ENCODE measurements at regions not wholly inside any gene's neighbourhood (a gene's known extent, or its start where the extent isn't known, plus 50 kb on each side); places are given as distances from the start of the nearest gene placed in this dataset.

DNA sequence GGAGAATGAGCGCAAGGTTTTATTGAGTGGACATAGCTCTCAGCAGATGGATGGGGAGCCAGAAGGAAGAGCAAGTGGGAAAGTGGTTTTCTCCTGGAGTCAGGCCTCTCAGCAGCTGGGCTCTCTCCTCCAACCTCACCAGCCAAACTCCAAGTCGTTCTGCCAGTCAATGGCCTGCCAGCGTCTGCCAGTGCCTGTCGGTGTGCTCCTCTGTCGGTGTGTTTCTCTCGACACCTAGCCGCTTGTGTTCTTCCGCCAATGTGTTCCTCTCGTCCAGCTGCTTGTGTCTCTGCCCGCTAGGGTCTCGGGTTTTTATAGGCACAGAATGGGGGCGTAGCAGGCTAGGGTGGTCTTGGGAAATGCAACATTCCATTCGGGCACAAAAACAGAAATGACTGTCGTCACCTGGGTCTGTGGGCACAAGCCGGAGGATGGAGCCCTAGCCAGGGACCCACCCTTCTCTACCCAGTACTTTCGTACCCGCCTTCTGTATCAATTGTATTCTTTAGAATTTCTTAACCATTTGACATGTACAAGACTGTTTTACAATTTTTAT is 1365.4 kb downstream of the FSCB start:
- TF ChIP-seq, protein P1, sequence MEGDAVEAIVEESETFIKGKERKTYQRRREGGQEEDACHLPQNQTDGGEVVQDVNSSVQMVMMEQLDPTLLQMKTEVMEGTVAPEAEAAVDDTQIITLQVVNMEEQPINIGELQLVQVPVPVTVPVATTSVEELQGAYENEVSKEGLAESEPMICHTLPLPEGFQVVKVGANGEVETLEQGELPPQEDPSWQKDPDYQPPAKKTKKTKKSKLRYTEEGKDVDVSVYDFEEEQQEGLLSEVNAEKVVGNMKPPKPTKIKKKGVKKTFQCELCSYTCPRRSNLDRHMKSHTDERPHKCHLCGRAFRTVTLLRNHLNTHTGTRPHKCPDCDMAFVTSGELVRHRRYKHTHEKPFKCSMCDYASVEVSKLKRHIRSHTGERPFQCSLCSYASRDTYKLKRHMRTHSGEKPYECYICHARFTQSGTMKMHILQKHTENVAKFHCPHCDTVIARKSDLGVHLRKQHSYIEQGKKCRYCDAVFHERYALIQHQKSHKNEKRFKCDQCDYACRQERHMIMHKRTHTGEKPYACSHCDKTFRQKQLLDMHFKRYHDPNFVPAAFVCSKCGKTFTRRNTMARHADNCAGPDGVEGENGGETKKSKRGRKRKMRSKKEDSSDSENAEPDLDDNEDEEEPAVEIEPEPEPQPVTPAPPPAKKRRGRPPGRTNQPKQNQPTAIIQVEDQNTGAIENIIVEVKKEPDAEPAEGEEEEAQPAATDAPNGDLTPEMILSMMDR (conservative IDR thresholded peaks at IDR 0.05; ENCODE audit: low read depth, low read length), result no peak
- TF ChIP-seq, protein P2, sequence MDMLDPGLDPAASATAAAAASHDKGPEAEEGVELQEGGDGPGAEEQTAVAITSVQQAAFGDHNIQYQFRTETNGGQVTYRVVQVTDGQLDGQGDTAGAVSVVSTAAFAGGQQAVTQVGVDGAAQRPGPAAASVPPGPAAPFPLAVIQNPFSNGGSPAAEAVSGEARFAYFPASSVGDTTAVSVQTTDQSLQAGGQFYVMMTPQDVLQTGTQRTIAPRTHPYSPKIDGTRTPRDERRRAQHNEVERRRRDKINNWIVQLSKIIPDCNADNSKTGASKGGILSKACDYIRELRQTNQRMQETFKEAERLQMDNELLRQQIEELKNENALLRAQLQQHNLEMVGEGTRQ (IDR thresholded peaks at IDR 0.05; ENCODE audit: low read depth, low read length), result no peak
- TF ChIP-seq RAD21 (IDR thresholded peaks at IDR 0.05; ENCODE audit: low read length) (no peak), SMC3 (IDR thresholded peaks at IDR 0.05; ENCODE audit: low read depth, low read length) (no peak), CHD1 (IDR thresholded peaks at IDR 0.05; ENCODE audit: low read depth, low read length) (no peak), MAFK (IDR thresholded peaks at IDR 0.05; ENCODE audit: low read depth, low read length) (no peak), POLR2A (IDR thresholded peaks at IDR 0.05; ENCODE audit: low read depth, low read length) (no peak)
